HS-27A (cell line): ENCODE measurements at regions not wholly inside any gene's neighbourhood (a gene's known extent, or its start where the extent isn't known, plus 50 kb on each side); places are given as distances from the start of the nearest gene placed in this dataset.

Experiments used
- DNase-seq: peaks from one replicate; pipeline ENCODE4 v3.0.0-alpha.2; 2012; ENCODE audit warnings: low read depth, missing footprints

DNA sequence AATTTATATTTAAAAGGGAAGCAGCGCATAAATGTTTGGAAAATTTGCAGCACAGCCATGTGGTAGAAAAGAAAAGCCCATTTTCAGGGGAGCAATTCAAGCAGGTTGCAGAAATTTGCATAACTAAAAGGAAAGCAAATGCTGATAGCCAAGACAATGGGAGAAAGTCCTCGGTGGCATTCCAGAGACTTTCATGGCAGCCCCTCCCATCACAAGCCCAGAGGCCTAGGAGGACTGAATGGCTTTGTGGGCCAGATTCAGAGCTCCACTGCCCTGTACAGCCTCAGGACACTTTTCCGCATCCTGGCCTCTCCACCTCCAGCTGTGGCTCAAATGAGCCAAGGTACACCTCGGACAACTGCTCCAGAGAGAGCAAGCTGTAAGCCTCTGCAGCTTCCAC lies 462.9 kb downstream of the CDK5RAP2 start:
- DNase-seq, result no peak

DNA sequence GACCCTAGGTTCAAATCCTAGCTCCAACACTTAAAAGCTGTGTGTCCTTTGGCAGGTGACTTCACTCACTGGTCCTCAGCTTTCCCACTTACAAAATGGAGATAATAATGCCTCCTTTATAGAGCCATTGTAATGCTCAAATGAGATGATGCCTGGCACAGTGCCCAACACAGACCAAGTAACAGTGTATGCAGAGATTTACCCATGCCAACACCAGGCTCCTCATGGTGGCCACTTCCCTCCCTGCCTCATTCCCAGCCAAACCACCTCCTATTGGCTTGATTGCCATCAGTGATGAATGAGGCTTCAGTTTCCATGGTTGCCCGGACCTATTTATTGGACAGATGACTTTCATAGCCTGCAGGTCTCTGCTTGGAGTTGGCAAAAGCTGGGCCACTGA lies 469.4 kb downstream of the CDK5RAP2 start:
- no peak for DNase-seq

DNA sequence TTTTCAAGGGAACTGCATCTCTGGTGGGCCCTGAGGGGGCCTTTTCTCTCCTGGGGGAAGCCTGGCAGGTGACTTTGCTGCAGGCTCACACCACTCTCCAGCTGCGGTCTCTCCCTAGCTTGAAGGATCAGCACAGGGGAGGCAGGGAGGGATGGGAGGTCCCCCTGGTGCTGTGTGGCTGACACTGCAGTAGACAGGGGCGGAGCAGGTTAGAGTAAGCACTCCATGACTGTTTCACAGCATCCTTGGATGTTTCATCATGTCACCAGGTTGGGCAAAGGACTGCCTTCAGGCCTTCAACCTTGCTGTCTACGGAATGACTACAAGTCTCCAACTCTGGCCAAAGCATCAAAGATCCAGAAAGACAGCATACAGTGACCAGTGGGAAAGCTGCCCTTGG lies 470.7 kb downstream of the CDK5RAP2 start:
- no peak for DNase-seq

DNA sequence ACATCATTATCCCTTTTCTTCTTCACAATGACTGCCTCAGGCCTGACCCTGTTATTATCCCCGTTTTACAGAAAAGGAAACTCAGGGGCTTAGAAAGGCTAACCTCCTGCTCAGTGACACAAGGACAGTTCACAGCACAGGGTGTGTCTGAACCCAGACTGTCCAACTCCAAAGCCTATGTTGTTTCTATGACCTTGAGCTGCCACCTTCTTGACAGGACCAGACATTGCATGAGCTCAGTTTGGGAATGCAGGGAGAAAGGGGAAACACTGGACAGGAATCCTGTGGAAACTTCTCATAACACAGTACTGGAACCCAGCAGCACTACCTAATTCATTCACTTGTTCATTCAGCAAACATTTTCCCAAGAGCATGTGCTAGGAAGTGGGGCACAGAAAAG lies 472.8 kb downstream of the CDK5RAP2 start:
- DNase-seq, result no peak

DNA sequence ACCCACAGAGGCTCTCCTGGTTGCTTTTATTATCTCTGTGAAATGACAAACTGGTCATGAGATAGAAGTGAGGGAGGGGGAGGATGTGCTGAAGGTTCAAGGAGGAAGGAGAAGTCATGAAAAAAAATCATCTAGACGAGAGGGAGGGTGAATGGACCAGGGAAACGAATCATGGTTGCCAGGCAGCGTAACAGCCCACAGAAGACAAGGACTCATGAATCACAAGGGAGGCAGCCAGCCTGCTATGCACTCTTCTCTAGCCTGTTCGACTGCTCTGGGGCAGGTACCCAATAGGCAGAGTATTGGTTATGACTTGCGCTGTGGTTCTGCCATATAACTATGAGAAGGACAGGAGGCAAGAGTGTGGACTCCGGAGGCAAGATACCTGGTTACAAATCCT lies 475.2 kb downstream of the CDK5RAP2 start:
- no peak for DNase-seq

DNA sequence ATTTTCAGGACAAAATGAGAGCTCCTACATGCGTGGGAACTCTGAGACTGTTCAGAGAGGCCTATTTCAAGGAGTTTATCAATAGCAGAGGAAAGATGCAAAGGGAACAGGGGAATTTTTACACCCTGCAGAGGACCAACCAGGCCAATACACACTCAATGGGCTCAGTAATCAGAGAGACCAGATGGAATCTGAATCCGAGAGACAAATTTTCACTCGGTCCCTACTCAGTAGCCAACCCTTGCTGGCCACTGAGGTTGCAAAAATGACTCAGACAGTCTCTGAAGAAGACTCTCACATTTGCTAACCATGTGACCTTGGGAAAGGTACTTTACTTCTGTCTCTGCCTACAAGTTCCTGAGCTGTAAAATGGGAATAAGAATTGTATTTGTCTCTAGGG lies 479.4 kb downstream of the CDK5RAP2 start:
- DNase-seq, result no peak

DNA sequence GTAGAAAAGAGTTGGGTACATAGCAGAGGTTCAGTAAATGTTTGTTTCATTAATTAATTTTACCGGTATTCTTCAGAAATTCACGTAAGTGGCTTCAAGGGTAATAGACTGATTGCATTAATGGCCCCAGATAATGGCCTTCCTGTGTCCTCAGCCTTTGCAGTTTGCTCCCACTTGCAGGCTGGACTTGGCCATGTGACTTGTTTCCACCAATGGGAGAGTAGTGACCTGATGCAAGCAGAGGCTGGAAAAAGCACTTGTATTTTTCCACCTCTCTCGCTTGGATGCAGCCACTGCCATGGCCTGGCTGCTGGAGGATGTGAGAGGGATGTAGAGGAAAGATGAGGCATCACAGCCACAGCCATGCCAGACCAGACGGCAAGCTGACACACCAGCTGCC lies 480.9 kb downstream of the CDK5RAP2 start:
- DNase-seq, result no peak

DNA sequence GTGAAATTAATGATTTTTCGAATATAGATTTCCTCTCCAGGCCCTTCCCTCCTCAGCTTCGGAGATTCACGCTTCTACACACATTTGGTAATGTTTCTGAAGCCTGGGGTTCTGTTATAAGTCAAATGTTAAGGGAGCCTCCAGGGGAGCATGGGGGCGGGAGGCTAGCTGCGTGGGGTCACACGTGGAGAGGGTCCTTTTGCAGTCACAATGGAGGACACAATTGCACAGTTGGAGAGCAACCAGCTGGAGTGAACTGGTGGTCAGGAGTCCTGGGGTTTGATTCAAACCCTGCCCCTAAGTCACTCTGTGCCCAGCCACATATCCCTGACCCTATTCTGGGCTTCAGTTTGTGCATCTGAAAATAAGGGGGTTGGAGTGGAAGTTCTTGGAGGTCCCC lies 481.4 kb downstream of the CDK5RAP2 start:
- no peak for DNase-seq

DNA sequence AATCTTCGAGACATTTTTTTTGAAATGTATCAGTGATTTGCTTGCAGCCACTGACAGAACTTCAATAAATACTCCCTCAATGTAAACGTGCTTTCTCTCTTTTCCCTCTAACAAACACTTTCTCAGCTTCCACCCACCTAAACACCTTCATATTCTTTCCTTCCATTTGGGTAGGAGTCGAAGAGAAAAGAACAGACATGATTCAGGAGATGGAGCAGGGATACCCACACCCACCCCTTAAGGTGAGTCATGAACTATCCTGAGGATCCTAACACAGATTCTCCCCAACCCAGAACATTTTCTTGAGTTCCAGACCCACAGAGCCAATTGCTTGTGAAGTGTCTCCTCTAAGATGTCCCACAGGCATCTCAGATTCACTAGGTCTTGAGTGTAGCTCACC lies 488.8 kb downstream of the CDK5RAP2 start:
- DNase-seq, result no peak

DNA sequence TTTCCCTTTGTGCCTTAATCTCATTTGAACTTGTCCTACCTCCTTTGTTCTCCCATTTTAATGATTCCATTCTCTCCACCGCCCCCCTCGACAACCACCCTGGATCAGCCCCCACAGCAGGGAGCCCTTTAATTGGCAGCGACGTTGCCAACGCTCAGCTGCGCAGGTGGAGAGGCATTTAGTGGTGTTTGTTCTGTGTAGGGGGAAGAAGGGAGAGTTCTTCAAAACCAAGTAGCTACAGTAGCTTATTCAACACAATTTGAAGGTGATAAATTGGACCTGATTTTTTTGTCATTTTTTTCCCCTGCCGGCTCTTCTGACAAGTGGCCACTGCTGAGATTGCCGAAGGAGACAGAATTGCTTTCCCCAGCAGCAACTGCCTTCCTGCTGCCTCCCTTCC lies 499.1 kb downstream of the CDK5RAP2 start:
- no peak for DNase-seq

DNA sequence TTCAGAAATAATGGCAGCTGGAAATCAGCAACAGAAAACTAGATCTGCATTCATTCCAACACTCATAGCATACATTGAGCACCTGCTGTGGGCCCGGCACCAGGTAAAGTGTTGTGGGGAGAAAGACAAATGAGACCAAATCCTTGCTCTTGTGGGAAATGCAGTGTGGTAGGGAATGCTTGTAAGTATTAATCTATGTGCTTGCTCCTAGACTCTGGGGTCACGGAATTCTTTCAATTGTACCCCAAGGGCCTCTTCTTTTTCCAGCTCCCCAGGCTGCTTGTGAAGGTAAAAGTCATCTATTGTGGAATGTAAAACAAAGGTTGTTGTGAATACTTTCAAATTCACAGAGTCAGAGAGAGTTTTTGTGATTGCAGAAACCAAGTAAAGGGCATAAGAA lies 501.9 kb downstream of the CDK5RAP2 start:
- no peak for DNase-seq

DNA sequence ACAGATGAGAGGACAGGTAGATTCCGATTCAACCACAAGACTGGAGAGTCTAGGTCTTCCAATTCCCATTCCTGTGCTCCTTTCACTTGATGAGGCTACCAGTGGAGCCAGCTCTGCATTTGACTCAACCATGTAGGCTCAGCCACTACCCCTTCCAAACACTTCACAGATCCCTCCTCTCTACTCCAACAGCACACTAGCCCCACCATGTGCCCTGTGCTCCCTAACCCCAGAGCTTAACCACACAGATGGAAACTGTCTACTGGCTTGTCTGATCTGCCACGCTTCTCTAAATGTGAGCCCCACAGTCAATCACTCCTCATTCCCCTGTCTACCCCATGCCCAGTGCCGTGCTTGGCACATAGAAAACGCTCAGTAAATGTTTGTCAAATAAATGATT lies 508.2 kb downstream of the CDK5RAP2 start:
- no peak for DNase-seq

DNA sequence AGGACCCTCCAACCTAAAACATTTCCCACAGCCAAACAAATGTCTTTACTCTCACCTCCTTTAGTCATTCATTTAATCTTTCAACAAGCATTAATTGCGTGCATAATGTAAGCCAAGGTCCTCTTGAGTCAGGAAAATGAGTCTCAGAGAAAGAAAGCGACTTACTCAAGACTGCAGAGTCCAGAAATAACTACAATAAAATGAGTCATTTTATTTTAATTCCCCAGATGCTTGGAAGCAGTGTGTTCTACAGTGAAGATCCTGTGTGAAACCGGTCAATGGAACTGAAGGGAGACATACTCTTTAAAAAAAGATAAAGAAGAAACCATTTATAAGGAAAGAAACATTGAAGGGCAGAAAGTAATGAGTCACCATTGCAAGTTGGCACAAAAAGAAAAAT lies 513.7 kb downstream of the CDK5RAP2 start:
- DNase-seq, result no peak

DNA sequence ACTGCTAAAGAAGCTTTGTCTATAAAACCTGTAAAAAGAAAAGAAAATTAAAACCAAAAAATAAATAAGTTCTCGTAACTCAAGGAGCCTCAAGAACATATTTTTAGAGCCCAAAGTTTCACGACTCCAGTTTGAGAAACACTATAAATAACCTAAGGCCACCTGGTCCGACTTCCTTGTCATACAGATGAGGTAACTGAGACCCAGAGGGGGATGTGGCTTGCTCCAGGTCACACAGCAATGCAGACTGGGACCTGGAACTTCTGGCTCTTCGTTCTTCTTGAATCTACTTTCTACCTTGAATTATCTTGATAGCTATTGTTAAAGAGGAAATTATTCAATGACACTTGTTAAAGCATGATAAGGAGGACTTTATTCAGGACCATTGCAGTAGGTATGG lies 514.8 kb downstream of the CDK5RAP2 start:
- no peak for DNase-seq

DNA sequence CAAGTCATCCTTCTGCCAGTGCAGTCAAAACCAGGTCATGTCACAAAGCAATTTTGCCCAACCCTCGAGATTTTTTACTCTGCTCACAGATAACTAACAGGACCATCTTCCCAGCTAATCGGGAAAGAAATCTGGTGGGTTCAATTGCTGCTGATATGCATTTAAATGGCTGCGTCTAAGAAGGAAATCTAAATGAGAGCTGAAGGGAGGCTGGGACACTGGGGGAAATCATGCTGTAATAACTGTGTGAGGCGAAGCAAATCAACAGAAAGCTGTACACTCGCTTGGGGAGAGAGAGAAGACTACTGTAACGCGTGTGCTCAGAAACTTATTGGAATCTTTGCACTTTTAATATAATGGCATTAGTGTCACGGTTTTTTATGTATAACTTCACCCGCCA lies 535.0 kb downstream of the CDK5RAP2 start:
- DNase-seq, result no peak

DNA sequence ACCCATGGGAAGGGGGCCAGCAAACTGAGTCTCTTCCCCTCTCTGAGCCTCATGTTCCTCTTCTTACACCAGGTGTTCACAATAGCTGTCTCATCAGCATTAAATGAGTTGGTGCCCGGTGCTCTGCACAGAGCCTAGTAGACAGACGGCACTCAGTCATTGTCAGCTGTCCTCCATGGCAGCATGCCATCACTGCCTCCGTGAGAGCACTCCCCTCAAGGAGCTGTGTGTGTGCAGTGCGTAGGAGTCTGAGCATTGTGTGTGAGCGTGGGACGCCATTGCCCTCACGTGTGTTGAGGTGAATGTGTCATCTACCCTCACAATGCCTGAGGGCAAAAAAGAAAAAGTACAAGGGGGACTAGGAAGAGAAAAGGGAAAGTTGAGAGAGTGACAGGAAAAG lies 536.5 kb downstream of the CDK5RAP2 start:
- no peak for DNase-seq

DNA sequence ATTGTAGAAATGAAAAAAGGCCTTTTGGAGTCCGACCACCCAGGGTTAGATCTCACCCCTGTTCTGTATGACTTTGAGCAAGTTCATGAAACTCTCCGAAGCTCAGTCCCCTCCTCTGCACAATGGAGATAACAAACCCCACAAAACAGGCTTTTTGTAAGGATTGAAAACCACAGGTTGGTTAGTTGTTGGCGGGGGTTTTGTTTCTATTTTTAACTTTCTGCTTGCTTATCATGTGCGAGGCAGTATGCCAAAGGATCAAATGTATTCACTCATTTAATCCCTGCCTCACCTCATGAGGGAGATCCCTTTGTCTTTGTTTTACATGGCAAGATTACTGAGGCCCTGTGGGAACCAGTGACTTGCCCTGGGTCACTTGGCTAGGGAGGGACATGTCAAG lies 539.1 kb downstream of the CDK5RAP2 start:
- DNase-seq, result no peak

DNA sequence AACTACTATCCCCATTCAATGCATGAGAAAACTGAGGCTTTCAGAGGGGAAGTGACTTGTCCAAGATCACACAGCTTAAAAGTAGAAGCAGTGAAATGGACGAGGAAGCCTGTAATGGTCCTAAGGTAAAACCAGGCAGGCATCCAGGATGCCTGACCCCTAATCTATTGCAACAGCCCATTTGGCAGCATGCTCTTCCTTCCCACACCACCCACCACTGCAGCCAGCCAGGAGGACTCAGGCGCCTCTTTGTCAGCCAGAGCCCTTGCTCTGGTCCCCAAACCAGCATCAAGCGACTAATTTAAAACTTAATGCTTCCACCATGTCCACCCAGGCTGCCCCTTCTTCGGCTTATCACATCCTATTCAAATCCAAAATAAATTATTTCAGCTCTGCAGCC lies 541.6 kb downstream of the CDK5RAP2 start:
- DNase-seq, result no peak

DNA sequence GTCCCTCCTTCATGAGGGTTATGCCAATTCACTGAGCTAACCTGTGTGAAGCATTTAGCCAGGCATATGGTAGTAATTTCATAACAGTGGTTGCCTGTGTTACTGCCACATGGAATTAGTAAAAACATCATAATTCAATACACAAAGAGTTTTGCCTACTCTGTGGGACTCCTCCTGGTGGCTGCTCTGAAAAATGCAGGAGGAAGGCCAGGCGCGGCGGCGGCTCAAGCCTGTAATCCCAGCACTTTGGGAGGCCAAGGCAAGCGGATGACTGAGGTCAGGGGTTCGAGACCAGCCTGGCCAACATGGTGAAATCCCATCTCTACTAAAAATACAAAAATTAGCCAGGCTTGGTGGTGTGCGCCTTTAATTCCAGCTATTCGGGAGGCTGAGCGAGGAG lies 547.3 kb downstream of the CDK5RAP2 start:
- DNase-seq, result no peak

DNA sequence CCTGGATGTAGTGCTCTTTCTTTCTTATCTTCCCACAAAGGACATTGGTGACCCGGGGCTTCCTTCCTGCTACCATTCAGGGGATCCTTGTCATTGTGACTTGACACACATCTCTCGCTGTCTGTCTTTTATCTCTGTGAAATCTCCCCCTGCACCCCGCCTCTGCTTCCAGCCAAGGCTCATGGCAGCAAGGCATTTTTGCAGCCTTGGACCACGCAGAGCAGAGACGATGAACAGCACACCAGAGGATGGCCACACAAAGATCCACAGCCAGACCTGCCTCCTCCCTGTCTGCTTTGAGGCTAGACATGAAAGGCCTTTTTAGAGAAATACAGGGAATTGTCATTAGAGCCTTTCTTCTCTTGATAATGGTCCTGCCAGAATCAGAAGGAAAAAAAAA lies 549.1 kb downstream of the CDK5RAP2 start:
- DNase-seq, result no peak

DNA sequence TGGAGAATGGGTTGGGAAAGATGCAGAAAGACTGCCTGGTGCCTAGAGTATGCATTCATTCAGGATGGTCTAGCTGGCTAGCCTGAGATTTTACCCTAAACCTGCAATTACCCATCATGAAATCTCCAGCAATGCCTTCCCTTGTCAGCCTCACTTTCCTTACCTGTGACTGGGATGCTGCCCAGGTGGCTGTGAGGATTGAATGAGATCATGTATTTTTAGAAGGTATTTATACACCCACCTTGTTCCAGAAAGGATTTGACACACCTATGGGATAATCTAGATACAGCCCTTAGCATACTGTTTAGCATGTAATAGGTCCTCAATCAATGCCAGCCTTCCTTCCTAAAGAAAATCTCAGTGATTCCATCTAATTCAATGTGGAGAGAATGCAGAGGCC lies 561.4 kb downstream of the CDK5RAP2 start:
- no peak for DNase-seq

DNA sequence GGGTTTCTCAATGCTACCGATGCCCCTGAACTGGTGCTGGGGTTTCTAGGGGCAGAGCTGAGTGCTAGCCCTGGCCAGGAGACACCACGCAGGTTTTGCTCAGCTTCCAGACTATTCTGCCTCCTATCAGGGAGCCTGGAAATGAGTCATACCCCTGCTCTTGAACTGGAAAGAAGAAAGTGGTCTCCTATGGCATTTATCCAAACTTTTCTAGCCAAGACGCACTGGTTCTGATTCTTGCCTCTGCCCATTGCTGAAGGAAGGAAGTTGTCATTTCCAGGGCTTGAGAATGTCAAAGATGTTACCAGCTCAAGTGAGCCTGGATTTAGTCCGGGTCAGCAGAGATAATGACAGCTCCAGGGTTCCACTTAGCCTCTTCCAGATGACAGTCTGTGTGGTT lies 561.9 kb downstream of the CDK5RAP2 start:
- DNase-seq, result no peak

DNA sequence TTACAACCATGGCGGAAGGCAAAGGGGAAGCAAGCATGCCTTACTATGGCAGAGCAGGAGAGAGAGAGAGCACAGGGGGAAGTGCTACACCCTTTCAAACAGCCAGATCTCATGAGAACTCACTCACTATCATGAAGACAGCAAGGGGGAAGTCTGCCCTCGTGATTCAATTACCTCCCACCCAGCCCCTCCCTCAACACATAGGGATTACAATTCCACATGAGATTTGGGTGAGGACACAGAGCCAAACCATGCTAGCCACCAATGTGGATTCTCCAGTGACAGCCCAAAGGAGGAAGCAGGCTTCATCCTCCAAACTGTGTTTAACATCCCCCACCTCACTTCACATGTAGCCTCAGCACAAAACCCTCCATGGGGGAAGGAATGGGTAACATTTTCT lies 563.7 kb downstream of the CDK5RAP2 start:
- no peak for DNase-seq

DNA sequence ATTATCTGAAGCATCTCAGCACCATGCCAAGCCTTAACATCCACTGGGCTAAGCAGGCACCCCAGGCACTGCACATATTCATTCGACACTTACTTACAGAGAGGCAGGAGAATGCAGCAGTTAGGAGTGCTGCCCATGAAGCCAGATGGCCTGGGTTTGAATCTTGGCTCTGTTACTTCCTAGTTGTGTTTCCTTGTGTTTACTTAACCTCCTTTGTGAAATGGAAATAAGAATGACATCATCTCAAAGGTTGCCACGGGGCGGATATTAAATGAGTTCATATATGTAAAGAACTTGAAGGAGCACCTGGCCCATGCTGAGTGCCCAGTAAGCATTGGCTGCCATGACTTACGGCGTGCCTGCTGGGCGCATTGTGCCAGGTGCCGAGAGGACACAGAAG lies 565.2 kb downstream of the CDK5RAP2 start:
- no peak for DNase-seq

DNA sequence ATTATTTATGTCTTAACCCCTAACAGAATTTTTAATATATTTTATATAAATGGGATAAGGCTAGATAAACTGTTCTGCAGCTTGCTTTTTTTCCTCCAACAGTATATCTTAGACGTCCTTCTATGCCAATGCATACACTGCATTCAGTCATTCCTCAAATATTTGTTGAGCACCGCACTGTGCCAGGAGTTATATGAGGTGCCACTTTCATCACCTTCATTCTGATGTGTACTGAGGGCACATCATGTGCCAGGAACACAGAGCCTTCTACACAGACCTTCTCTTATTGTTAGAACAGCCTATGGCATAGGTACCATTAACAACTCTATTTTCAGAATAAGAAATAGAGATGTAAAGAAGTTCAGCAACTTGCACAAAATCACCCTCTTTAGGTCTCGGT lies 570.1 kb downstream of the CDK5RAP2 start:
- DNase-seq, result no peak
